GM23338 (cell line): ENCODE measurements at regions not wholly inside any gene's neighbourhood (a gene's known extent, or its start where the extent isn't known, plus 50 kb on each side); places are given as distances from the start of the nearest gene placed in this dataset.

ENCODE experiments used
- EZH2 ChIP-seq: fragments of 200-600 bp; sonication (generic); IDR thresholded peaks from one replicate; pipeline ENCODE4 v1.8.0; 2017; ENCODE audit warnings: antibody characterized with exemption, mild to moderate bottlenecking, low read depth; ENCODE audit not compliant: unreplicated experiment
- EZH2phosphoT487 ChIP-seq: fragments of 200-600 bp; sonication (generic); IDR thresholded peaks from one replicate; pipeline ENCODE4 v1.8.1; 2018; ENCODE audit warnings: antibody characterized with exemption; ENCODE audit not compliant: unreplicated experiment
- JUNB ChIP-seq: IDR thresholded peaks from one replicate; pipeline ENCODE4 v1.6.1; 2016; ENCODE audit warnings: antibody characterized with exemption; ENCODE audit not compliant: unreplicated experiment
- ZNF331 ChIP-seq: fragments of 250-450 bp; sonication (Bioruptor Pico); IDR thresholded peaks from 2 replicates; pipeline ENCODE4 v1.5.0; 2020; ENCODE audit warnings: low read depth, mild to moderate bottlenecking, moderate library complexity
- TF ChIP-seq, protein P1 (sequence below), 2 experiments: fragments of 200-600 bp in 1 of 2; sonication (generic) in 1 of 2; conservative IDR thresholded peaks; 2 replicates each; pipeline versions ENCODE4 v1.5.1 to v1.6.1; 2016 to 2017; ENCODE audit warnings: antibody characterized with exemption in 2 of 2, low read depth in 2 of 2, mild to moderate bottlenecking in 2 of 2, moderate library complexity in 1 of 2

DNA sequence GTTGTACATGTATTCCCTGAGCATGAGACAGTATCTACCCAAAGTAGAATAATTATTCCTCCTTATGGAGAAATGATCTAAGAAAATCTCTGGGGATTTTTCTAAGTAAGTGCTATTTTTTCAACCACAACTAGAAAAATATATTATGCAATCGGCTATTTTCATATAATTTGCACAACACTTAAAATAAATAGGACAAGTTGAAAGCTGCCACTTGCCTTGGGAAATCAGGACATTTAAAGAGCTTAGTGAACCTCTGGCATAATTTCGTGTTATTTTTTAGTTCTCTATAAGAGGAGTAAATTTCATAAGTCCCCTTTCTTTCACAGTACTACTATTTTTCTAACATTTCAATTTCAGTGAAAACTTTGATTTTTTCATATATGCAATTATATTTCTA lies 672.1 kb downstream of the OTOL1 start:
- TF ChIP-seq EZH2 (no peak), ZNF331 (CRISPR knock-in tag) (no peak), JUNB (no peak), EZH2phosphoT487 (no peak)
- TF ChIP-seq, protein P1, sequence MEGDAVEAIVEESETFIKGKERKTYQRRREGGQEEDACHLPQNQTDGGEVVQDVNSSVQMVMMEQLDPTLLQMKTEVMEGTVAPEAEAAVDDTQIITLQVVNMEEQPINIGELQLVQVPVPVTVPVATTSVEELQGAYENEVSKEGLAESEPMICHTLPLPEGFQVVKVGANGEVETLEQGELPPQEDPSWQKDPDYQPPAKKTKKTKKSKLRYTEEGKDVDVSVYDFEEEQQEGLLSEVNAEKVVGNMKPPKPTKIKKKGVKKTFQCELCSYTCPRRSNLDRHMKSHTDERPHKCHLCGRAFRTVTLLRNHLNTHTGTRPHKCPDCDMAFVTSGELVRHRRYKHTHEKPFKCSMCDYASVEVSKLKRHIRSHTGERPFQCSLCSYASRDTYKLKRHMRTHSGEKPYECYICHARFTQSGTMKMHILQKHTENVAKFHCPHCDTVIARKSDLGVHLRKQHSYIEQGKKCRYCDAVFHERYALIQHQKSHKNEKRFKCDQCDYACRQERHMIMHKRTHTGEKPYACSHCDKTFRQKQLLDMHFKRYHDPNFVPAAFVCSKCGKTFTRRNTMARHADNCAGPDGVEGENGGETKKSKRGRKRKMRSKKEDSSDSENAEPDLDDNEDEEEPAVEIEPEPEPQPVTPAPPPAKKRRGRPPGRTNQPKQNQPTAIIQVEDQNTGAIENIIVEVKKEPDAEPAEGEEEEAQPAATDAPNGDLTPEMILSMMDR (conservative IDR thresholded peaks at IDR 0.05; ENCODE audit: low read depth in 2 of 2) = no peak
